ENCODE measurements at regions not wholly inside any gene's neighbourhood (a gene's known extent, or its start where the extent isn't known, plus 50 kb on each side); places are given as distances from the start of the nearest gene placed in this dataset.
A peak's percentile ranks its signal among the peaks of the same experiment; 100 is the strongest.
"Not testable (repeated sequence)": the region's sequence is repeated elsewhere in the genome, so short reads cannot be mapped to it uniquely, and the experiment has no call there.

- not testable (repeated sequence) for DNase-seq
Measured at GRCh38 chr2:111509225-111509869, 374.6 kb downstream of the ANAPC1 start.

- DNase-seq = not testable (repeated sequence)
Measured at GRCh38 chr2:111510384-111510783, 373.6 kb downstream of the ANAPC1 start.

- DNase-seq = not testable (repeated sequence)
Measured at GRCh38 chr2:111511062-111511461, 372.9 kb downstream of the ANAPC1 start.

DNA sequence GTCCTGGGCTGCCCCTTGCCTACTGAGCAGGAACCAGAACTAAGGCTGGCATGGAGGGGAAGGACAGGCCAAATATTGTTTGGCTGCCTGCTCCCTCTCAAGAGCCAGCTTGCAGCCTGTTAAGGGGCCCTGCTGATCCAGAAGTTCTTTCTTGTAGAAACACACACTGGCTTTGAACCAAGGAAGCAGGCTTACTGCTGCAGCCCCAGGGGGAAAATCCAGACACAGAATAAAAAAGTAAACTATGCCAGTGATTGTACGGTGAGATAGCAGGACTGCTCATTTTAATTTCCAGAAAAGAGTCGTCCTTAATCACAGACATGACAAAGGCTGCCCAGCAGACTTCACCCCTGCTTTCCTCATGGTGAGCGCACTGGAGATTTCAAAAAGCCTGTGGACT lies 371.6 kb downstream of the ANAPC1 start:
- DNase-seq = not testable (repeated sequence)

DNA sequence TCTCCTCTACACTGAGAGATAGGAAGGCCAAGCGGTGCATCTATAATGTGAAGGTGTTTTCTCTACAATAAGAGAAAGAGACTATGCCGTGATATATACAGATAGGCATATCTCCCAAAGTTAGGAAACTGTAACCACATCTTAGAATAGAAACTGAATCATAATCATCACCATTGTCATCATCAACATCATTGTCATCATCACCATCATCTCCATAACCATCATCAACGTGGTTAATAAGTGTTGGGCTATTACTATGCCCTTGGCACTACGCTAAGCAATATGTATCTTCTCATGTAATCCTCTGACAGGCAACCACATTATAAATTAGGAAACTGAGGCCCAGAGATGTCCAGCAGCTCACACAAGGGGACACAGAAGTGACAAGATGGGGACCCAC lies 369.9 kb downstream of the ANAPC1 start:
- DNase-seq = not testable (repeated sequence)

GRCh38 chr2:111517050-111517720 lies 366.8 kb downstream of the ANAPC1 start:
- not testable (repeated sequence) for DNase-seq

DNA sequence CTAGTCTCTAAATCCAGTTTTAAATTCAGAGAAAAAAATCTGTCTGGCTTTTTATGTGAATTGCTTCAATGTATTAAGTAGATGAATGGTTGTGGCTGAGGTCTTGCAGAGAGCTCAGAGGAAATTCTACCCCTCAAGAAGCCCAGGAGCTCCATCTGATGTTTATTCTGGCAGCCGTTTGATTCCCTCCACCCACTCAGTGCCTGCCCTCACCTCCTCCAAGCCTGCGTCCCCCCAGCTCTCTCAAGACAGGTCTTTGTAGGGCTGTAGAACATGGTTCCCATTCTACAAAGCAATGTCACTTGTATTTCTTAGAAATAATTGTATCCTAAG lies 366.3 kb downstream of the ANAPC1 start:
- DNase-seq = not testable (repeated sequence)

DNA sequence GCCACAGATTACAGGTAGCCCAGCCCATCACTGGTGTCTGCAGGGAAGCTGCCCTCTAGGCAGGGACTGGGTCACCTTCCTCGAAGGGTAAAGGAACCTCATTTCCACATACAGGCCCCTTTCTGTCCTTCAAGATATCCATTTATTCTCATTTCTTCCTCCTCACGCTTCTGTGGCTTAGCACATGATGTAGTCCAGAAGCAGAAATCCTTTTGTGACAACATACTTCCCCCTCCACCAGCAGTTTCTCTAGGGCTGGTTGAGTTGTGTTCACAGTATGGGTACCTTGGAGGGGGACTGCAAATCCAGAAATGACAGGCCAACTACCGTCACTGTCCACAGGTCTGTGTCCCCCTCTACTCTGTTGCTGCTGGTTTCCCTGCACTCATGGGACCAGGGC lies 364.9 kb downstream of the ANAPC1 start:
- no peak for DNase-seq

DNA sequence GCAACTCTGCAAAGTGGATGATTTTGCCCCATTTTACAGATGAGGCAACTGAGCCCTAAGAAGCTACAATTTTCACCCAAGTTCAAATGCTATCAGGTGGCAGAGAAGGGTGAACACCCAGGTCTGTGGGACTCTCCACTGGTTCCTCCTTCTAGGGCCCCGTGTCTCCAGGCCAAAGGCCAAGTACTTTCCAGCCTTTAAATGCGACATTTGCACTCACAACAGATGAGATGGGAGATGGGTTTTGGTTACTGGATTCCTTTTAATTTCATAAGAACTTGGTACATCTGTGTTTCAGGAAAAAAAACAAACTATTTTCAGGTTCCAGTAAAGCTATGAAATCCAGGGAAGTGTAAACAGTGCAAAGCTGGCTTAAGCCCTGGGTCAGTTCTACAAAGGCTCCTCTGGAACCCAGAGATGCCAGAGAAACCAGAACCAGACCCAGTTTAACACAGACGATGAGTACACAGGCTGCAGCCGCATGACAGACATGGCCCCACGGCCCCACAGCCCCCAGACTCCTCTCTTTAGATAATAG lies 361.7 kb downstream of the ANAPC1 start:
- no peak for DNase-seq

DNA sequence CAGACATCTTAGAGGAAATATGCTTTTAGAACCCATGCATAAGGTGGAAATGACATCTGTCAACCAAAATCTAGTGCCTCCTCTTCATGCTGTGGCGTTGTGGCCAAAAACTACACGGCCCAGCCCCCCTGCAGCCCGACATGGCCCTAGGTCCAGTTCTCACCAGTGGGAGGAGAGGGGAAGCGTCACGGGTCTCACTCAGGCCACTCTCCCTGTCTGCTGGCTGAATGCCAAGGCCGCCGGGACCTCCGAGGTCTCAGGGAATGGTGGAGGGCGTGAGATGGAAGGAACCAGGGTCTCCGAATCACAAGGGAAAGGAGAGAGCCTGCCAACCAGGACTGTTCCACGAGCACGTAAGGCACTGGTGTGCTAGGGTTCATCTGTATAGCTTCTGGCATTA lies 361.0 kb downstream of the ANAPC1 start:
- no peak for DNase-seq

DNA sequence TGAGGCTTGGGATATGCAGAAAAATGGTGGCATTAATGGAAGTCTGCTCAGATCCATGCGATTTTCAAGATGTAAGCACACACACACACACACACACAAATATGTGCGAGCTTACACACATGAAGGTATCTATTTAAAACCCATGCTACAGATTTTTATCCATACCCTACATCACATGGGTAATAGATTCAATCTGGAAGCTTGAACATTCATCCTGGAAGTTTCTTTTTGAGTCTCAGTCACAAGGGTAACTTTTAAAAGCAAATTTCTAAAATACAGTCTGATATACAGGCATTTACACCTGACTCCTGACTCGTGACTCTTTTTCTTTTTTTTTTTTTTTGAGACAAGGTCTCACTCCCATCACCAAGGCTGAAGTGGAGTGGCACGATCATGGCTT lies 359.0 kb downstream of the ANAPC1 start:
- DNase-seq = not testable (repeated sequence)

DNA sequence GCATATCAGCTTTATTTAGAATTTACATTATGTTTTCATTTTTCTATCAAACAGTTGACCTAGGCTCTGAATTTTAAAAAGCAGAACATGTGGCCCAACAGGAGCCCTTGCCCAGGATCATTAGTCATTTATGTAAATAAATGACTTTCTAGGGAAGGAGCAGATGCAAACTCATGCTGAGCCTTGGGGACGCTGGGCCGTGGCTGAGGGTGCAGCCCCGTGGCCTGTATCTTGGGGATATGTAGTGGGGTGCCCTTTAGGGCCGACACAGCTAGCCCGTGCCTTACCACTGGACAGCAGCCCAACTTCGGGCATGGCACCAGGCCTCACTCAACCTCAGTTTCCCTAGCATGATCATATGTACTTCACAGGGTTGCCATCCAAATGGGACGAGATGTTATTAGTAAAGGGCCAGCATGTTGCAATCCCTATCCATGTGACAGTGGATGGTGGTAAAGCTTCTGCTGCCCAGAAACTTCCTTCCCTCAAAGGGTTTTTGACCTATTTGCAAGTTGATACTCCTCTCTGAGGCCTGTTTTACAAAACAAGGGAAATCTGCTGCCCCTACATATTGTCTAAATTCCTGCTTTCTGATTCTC lies 357.9 kb downstream of the ANAPC1 start:
- not testable (repeated sequence) for DNase-seq

DNA sequence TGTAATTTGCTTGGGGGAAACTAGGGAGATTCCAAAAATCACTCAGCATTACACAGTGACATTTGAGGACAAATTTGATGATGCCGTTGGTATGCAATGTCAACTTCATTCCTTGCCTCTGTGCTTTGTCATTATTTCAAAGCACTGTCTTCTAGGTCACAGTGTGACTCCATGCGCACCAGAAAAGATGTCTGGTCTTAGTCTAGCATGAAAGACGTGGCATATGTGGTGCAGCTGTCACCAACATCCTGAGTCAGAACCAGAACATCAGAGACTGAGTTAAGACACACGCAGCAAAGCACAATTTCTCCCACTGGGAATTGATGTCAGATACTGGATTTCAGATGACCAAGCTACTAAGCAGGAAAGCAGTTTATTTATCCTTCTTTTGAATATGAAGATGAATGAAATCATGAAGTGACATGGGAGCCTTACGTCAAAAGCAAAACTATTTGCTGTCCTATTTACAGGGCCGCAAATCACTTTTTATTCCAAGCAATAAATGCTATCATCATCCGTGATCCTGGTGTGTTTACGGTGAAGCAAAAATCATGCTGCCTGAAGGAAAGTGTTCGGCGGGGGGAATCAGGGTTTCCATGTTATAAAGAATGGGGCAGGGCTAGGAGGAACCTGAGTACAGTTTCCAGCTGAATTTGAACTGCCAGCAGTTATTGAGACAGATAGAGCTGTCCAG lies 356.1 kb downstream of the ANAPC1 start:
- DNase-seq = not testable (repeated sequence)

DNA sequence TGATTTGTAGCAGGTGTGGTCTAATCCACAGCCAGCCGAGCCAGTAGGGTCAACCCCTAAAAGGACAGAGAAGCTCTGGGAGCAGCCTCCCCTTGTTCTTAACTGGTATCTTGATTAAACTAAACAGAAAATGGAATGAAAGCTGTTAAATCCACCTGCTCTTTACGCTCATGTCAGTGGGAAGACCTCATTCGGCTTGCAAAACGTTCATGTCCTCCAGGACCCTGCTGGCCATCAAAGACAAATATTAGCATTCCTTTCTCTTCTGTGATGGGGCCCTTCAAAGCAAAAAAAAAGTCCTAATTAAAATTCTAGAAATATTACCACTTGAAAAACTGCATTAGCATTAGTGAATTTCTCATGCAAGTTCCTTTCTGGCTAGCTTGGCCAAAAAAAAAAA lies 355.0 kb downstream of the ANAPC1 start:
- DNase-seq = not testable (repeated sequence)

GRCh38 chr2:111530239-111530965 lies 353.6 kb downstream of the ANAPC1 start:
- DNase-seq = not testable (repeated sequence)

DNA sequence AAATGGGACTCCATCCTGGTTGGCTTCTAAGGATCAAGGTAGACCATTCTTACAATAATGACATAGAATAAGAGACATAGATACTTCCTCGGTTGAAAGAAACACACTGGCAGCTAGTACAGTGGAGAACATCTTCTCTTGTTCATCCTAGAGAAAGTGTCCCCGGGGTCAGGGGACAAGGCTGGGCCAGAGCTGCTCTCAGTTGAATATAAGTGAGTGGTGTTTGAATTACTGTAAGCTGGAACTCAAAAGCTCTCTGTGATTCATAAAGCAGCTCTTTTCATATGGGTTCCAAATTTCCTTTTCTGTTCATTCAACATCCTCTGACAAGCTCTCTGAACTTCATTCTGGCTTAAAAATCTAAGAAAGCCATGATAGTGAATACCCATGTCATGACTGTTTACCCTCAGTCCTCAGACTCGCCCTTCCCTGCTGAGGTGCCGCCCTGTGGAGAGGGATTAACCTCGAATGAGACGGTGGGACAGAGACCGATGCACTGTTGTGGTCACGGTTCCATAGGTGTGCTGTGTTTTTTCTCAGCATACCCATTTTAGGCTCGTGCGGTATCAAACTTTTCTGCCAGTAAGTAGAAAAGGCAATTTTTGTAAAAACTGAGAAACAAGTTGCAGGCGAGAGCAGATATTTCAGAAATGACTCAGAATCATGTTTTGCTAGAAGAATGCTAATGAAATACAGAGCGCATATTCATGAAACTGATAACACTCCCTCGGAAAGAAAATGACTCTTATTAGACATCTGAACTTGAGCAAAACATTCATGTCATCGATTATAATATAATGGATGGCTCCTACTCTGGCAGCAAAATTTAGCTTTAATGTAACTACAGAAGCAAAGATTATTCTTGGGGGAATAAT lies 351.1 kb downstream of the ANAPC1 start:
- peak; percentile 52 for DNase-seq

- DNase-seq = peak; percentile 27
Measured at GRCh38 chr2:111533557-111534247, 350.3 kb downstream of the ANAPC1 start.

DNA sequence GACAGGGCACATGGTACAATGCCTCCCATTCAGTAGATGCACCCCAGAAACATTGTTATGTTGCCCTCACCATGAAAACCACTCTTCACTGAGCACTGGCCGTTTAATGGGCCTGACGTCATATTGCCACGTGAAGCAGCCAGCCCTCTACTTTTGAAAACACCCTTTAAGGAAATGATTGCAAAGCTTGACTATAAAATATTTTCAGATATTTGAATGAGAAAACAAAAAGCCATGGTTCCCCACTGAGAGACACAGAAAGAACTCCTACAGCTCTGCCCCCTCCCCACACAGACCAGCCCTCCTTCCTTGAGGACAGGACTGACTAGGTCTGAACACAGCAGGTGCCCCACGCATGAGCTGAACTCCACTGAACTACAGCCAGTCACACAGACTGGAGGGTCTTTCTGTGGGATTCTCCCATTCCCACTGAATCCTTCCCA lies 349.1 kb downstream of the ANAPC1 start:
- peak; percentile 65 for DNase-seq

DNA sequence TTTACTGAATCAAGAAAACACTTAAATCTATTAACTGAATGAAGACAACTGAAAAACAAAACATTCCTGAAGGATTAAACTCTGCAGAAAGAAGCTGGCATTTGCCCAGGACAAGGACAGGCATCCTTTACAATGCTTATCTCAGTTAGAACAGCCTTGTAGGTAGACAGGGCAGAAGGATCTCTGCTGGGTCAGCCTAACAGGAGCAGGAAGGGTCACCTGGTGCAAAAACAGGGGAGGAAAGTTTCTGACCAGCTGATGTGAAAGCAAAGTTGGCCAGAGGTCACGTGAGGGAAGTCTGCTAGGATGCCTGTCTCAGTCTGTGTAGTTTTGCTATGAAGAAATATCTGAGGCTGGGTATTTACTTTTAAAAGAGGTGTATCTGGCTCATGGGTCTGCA lies 348.6 kb downstream of the ANAPC1 start:
- DNase-seq = peak; percentile 67

DNA sequence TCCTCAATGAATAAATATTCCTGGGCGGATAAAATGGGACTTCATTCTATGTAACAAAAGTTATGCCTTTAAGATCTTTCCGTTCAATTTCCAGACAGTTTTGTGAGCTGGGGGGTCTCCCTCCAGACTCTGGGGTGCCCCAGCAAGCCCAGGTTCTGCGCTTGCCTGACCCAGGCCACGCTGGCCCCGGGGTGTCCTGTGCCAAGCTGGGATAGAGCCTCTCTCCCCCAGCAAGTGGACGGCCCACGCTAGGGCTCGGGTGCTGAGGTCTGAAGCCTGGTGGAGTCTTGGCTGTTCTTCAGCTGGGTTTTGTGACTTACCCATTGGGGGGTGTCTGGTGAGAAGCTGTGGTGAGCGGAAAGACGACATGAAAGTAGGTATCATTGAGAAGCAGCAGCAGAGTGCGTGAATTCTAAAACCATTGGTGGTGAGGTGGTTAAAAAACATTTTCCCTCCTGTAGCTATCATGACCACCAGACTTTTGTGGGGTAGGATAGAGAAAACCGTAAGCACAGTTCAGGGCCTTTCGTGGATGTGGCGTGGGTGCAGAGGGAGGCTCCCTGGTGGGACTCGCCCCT lies 346.8 kb downstream of the ANAPC1 start:
- DNase-seq = no peak

All from fibroblast of skin of back (primary cell).